ENCODE measurements at regions not wholly inside any gene's neighbourhood (a gene's known extent, or its start where the extent isn't known, plus 50 kb on each side); places are given as distances from the start of the nearest gene placed in this dataset.

- DNase-seq (ENCODE audit: extremely low read depth in 1 of 4, low spot score in 3 of 4): no peak
- ChIA-PET CTCF (ENCODE audit: low intra/inter-chr PET ratio) (no interaction called here), POLR2A (no interaction called here)
- Histone ChIP-seq H3K4me3 (no peak overlapping the region), H3K79me2 (ENCODE audit: control insufficient read depth, insufficient read depth, low read length) (no peaks in the 10 kb centered on the region), H3K9me3 (replicated peaks; ENCODE audit: control insufficient read depth, insufficient read depth, low read depth, low read length) (no peaks in the 10 kb centered on the region), H3K4me2 (ENCODE audit: insufficient read depth, low read length) (no peak overlapping the region), H4K20me1 (replicated peaks; ENCODE audit: control insufficient read depth, insufficient read depth, low read length) (no peaks in the 10 kb centered on the region), H3K36me3 (ENCODE audit: control insufficient read depth, insufficient read depth, low read length) (no peaks in the 10 kb centered on the region), H3K4me1 (replicated peaks in 1 of 2; ENCODE audit: control insufficient read depth in 2 of 2, insufficient read depth in 2 of 2, low read length in 2 of 2) (no peaks in the 10 kb centered on the region), H3K9ac (ENCODE audit: insufficient read depth in 1 of 2, low read depth in 2 of 2, low read length in 2 of 2) (no peak overlapping the region), H3K27me3 (ENCODE audit: control insufficient read depth in 2 of 2, insufficient read depth in 2 of 2, low read length in 2 of 2) (no peaks in the 10 kb centered on the region), H2AFZ (ENCODE audit: low read depth, low read length) (no peak overlapping the region), H3K9me1 (ENCODE audit: control insufficient read depth, insufficient read depth, low read length) (no peaks in the 10 kb centered on the region), H3K27ac (ENCODE audit: extremely low read depth, low read depth, low read length) (no peak overlapping the region)
- FAIRE-seq: no peak
- intact Hi-C loops (cut with micrococcal nuclease): no loop called here
- 0% methylated on average over 1 of the region's 1 CpG for WGBS (ENCODE audit: insufficient coverage, low coverage, missing lambda C conversion rate)
- no peak for ATAC-seq
- TF ChIP-seq HMGXB4 (CRISPR knock-in tag; IDR thresholded peaks at IDR 0.05) (no peak), ESRRB (CRISPR knock-in tag; IDR thresholded peaks at IDR 0.05; ENCODE audit: borderline replicate concordance) (no peak), ILK (tag; IDR thresholded peaks at IDR 0.05; ENCODE audit: borderline replicate concordance, low read depth) (no peak), NKRF (IDR thresholded peaks at IDR 0.05; ENCODE audit: borderline replicate concordance) (no peak), POLR2H (tag; IDR thresholded peaks at IDR 0.05; ENCODE audit: low read depth) (no peak), ZZZ3 (IDR thresholded peaks at IDR 0.05) (no peak), RHOXF2B (CRISPR knock-in tag; conservative IDR thresholded peaks at IDR 0.05) (no peak), CEBPG (CRISPR knock-in tag; IDR thresholded peaks at IDR 0.05) (no peak), CEBPG (tag; conservative IDR thresholded peaks at IDR 0.05 in 1 of 2, IDR thresholded peaks at IDR 0.05 in 1 of 2) (no peak)
- in situ Hi-C loops (cut with MboI): no loop called here
- BruUV-seq (replicated peaks): no TSS peak
These were observed 93.2 kb downstream of the MC4R start for GRCh38 chr18:60279391-60279790.

Data from K562 (cell line).